Type B pancreatic cell (in vitro differentiated cells): ENCODE measurements at regions not wholly inside any gene's neighbourhood (a gene's known extent, or its start where the extent isn't known, plus 50 kb on each side); places are given as distances from the start of the nearest gene placed in this dataset.

Experiments used
- DNase-seq: peaks from one replicate; pipeline ENCODE4 v3.0.0; 2021; ENCODE audit warnings: mixed read lengths; ENCODE audit not compliant: unreplicated experiment; ENCODE audit errors: extremely low spot score
- H3K27ac Mint-ChIP-seq: 2 replicates; pipeline ENCODE4 v1.8.0; 2021; ENCODE audit warnings: mild to moderate bottlenecking, mixed read lengths
- H3K27me3 Mint-ChIP-seq: 2 replicates; pipeline ENCODE4 v1.8.0; 2021; ENCODE audit warnings: mixed read lengths
- H3K36me3 Mint-ChIP-seq: 2 replicates; pipeline ENCODE4 v1.8.0; 2021; ENCODE audit warnings: mixed read lengths
- H3K4me1 Mint-ChIP-seq: one replicate; pipeline ENCODE4 v1.8.0; 2021; ENCODE audit warnings: mixed read lengths; ENCODE audit not compliant: unreplicated experiment
- H3K4me3 Mint-ChIP-seq: 2 replicates; pipeline ENCODE4 v1.8.0; 2021; ENCODE audit warnings: mild to moderate bottlenecking, mixed read lengths
- H3K9me3 Mint-ChIP-seq: 2 replicates; pipeline ENCODE4 v1.8.0; 2021; ENCODE audit warnings: mixed read lengths
- CTCF ChIP-seq: fragments of 200-600 bp; sonication (generic); conservative IDR thresholded peaks from 2 replicates; pipeline ENCODE4 v1.5.0; 2021; ENCODE audit warnings: antibody characterized with exemption, mild to moderate bottlenecking

- Mint-ChIP-seq H3K4me3 (no peak overlapping the region), H3K9me3 (peaks cover 6% of the 10 kb centered on the region), H3K4me1 (peaks cover 4% of the 10 kb centered on the region), H3K27ac (no peak overlapping the region), H3K27me3 (no peaks in the 10 kb centered on the region), H3K36me3 (peaks cover 12% of the 10 kb centered on the region)
- no peak for DNase-seq
- no peak for TF ChIP-seq CTCF
These were observed 176.2 kb upstream of the ZC3H15 start for GRCh38 chr2:186309901-186310300.

GRCh38 chr2:186319105-186319504 is 167.0 kb upstream of the ZC3H15 start:
- Mint-ChIP-seq H3K27me3 (no peaks in the 10 kb centered on the region), H3K9me3 (peaks cover 15% of the 10 kb centered on the region), H3K4me3 (no peak overlapping the region), H3K36me3 (peaks cover 18% of the 10 kb centered on the region), H3K27ac (no peak overlapping the region), H3K4me1 (no peaks in the 10 kb centered on the region)
- no peak for DNase-seq
- no peak for TF ChIP-seq CTCF

GRCh38 chr2:186325827-186326535 is 160.1 kb upstream of the ZC3H15 start:
- no peak for DNase-seq
- Mint-ChIP-seq H3K27ac (peak overlapping the region; percentile 94), H3K9me3 (peaks cover 10% of the 10 kb centered on the region), H3K36me3 (peaks cover 11% of the 10 kb centered on the region), H3K27me3 (no peaks in the 10 kb centered on the region), H3K4me1 (peaks cover 9% of the 10 kb centered on the region), H3K4me3 (peak overlapping the region; percentile 57)
- TF ChIP-seq CTCF = no peak

GRCh38 chr2:186327251-186327868 is 158.7 kb upstream of the ZC3H15 start:
- peaks cover 7% of the 10 kb centered on the region for H3K36me3 Mint-ChIP-seq
- no peak for TF ChIP-seq CTCF
- peaks cover 9% of the 10 kb centered on the region for H3K4me1 Mint-ChIP-seq
- no peak for DNase-seq
- peaks cover 10% of the 10 kb centered on the region for H3K9me3 Mint-ChIP-seq
- no peaks in the 10 kb centered on the region for H3K27me3 Mint-ChIP-seq
- H3K4me3 Mint-ChIP-seq = no peak overlapping the region
- H3K27ac Mint-ChIP-seq = peak overlapping the region; percentile 36

- Mint-ChIP-seq H3K4me3 (no peak overlapping the region), H3K27ac (no peak overlapping the region), H3K27me3 (no peaks in the 10 kb centered on the region), H3K9me3 (peaks cover 5% of the 10 kb centered on the region), H3K4me1 (peaks cover 9% of the 10 kb centered on the region), H3K36me3 (peaks cover 2% of the 10 kb centered on the region)
- TF ChIP-seq CTCF = no peak
- no peak for DNase-seq
These were observed 157.2 kb upstream of the ZC3H15 start for GRCh38 chr2:186328838-186329237.
